ENCODE measurements at regions not wholly inside any gene's neighbourhood (a gene's known extent, or its start where the extent isn't known, plus 50 kb on each side); places are given as distances from the start of the nearest gene placed in this dataset.

- TF ChIP-seq RNF2 (IDR thresholded peaks at IDR 0.05; ENCODE audit: borderline replicate concordance, low read depth, low read length, missing control alignments, poor library complexity, severe bottlenecking), result no peak
- TF ChIP-seq PHF8 (conservative IDR thresholded peaks at IDR 0.05; ENCODE audit: low read depth, low read length), result no peak
These were observed 810.6 kb upstream of the NR2F2 start (continued) for GRCh38 chr15:95519887-95520286.

All from H1 (cell line).